H9 (cell line): ENCODE measurements at regions not wholly inside any gene's neighbourhood (a gene's known extent, or its start where the extent isn't known, plus 50 kb on each side); places are given as distances from the start of the nearest gene placed in this dataset.

Experiments used
- DNase-seq: peaks from one replicate; pipeline ENCODE4 v3.0.0-alpha.2; 2017
- H2AFZ ChIP-seq: one replicate; pipeline ENCODE4 v1.6.1; 2013; ENCODE audit warnings: mild to moderate bottlenecking, low read length, control low read depth, moderate library complexity
- H2AK5ac ChIP-seq: 2 replicates; pipeline ENCODE4 v1.6.1; 2013; ENCODE audit warnings: low read length, control low read depth, mixed read lengths; ENCODE audit not compliant: insufficient read length
- H2BK120ac ChIP-seq: one replicate; pipeline ENCODE4 v1.6.1; 2013; ENCODE audit warnings: low read depth, mild to moderate bottlenecking, low read length, control low read depth, inconsistent platforms; ENCODE audit not compliant: poor library complexity, severe bottlenecking
- H2BK12ac ChIP-seq: 2 replicates; pipeline ENCODE4 v1.6.1; 2013; ENCODE audit warnings: low read length, control low read depth, mixed read lengths, low read depth; ENCODE audit not compliant: insufficient read length
- H2BK15ac ChIP-seq: 2 replicates; pipeline ENCODE4 v1.6.1; 2013; ENCODE audit warnings: low read depth, low read length, control low read depth
- H2BK20ac ChIP-seq: one replicate; pipeline ENCODE4 v1.6.1; 2013; ENCODE audit warnings: low read depth, mild to moderate bottlenecking, low read length, control low read depth, inconsistent platforms; ENCODE audit not compliant: poor library complexity, severe bottlenecking
- H2BK5ac ChIP-seq: 2 replicates; pipeline ENCODE4 v1.6.1; 2013; ENCODE audit warnings: low read length, control low read depth, mixed read lengths; ENCODE audit not compliant: insufficient read length
- H3K14ac ChIP-seq: 2 replicates; pipeline ENCODE4 v1.6.1; 2013; ENCODE audit warnings: low read length, control low read depth; ENCODE audit not compliant: insufficient read depth
- H3K18ac ChIP-seq: 2 replicates; pipeline ENCODE4 v1.6.1; 2013; ENCODE audit warnings: low read depth, mild to moderate bottlenecking, mixed read lengths, low read length, control low read depth; ENCODE audit not compliant: insufficient read length
- H3K23ac ChIP-seq: 2 replicates; pipeline ENCODE4 v1.6.1; 2013; ENCODE audit warnings: low read length, control low read depth, mixed read lengths, low read depth; ENCODE audit not compliant: insufficient read length
- H3K23me2 ChIP-seq: 2 replicates; pipeline ENCODE4 v1.6.1; 2013; ENCODE audit warnings: low read depth, mild to moderate bottlenecking, mixed read lengths, low read length, control low read depth; ENCODE audit not compliant: insufficient read length, poor library complexity, severe bottlenecking
- H3K27ac ChIP-seq: 2 replicates; pipeline ENCODE4 v1.5.1; 2013; ENCODE audit warnings: low read length, control low read depth, mixed read lengths, low read depth; ENCODE audit not compliant: insufficient read length
- H3K27me3 ChIP-seq: 2 replicates; pipeline ENCODE4 v1.6.1; 2013; ENCODE audit warnings: low read length, control low read depth, inconsistent platforms; ENCODE audit not compliant: insufficient read depth
- H3K4ac ChIP-seq: 2 replicates; pipeline ENCODE4 v1.6.1; 2013; ENCODE audit warnings: low read depth, mild to moderate bottlenecking, control low read depth, inconsistent platforms, low read length, moderate library complexity
- H3K4me1 ChIP-seq: 2 replicates; pipeline ENCODE4 v1.6.1; 2013; ENCODE audit warnings: low read length, control low read depth, inconsistent platforms; ENCODE audit not compliant: insufficient read depth
- H3K4me2 ChIP-seq: 2 replicates; pipeline ENCODE4 v1.6.1; 2013; ENCODE audit warnings: low read length, control low read depth, mixed read lengths; ENCODE audit not compliant: insufficient read length, insufficient read depth
- H3K56ac ChIP-seq: 2 replicates; pipeline ENCODE4 v1.6.1; 2013; ENCODE audit warnings: low read depth, mild to moderate bottlenecking, mixed read lengths, low read length, control low read depth; ENCODE audit not compliant: insufficient read length
- H3K79me1 ChIP-seq: 2 replicates; pipeline ENCODE4 v1.6.1; 2013; ENCODE audit warnings: low read depth, mild to moderate bottlenecking, moderate library complexity, low read length, control low read depth, inconsistent platforms; ENCODE audit not compliant: insufficient read depth, poor library complexity, severe bottlenecking
- H3K79me2 ChIP-seq: 2 replicates; pipeline ENCODE4 v1.6.1; 2013; ENCODE audit warnings: low read length, control low read depth, inconsistent platforms; ENCODE audit not compliant: insufficient read depth
- H3K9ac ChIP-seq: 2 replicates; pipeline ENCODE4 v1.6.1; 2013; ENCODE audit warnings: low read length, control low read depth, mixed read lengths; ENCODE audit not compliant: insufficient read length; ENCODE audit errors: extremely low read depth
- H3K9me3 ChIP-seq: one replicate; pipeline ENCODE4 v1.6.1; 2013; ENCODE audit warnings: low read depth, low read length, inconsistent platforms; ENCODE audit not compliant: control insufficient read depth
- H3T11ph ChIP-seq: one replicate; pipeline ENCODE4 v1.6.1; 2013; ENCODE audit warnings: mild to moderate bottlenecking, low read length, control low read depth, inconsistent platforms
- H4K20me1 ChIP-seq: one replicate; pipeline ENCODE4 v1.6.1; 2013; ENCODE audit not compliant: control insufficient read depth, insufficient read length, insufficient read depth
- H4K5ac ChIP-seq: 2 replicates; pipeline ENCODE4 v1.6.1; 2013; ENCODE audit warnings: low read depth, mild to moderate bottlenecking, mixed read lengths, low read length, control low read depth; ENCODE audit not compliant: insufficient read length
- H4K8ac ChIP-seq: replicated peaks from 2 replicates; pipeline ENCODE4 v1.6.1; 2013; ENCODE audit warnings: low read length, control low read depth, mixed read lengths, low read depth; ENCODE audit not compliant: insufficient read length
- H4K91ac ChIP-seq: 2 replicates; pipeline ENCODE4 v1.6.1; 2013; ENCODE audit warnings: low read depth, mild to moderate bottlenecking, moderate library complexity, mixed read lengths, low read length, control low read depth; ENCODE audit not compliant: insufficient read length
- H3K27ac Mint-ChIP-seq, 3 experiments: 2 replicates in 2 of 3; 3 replicates in 1 of 3; pipeline ENCODE4 v1.8.0; 2020 to 2021; ENCODE audit warnings: mixed read lengths in 3 of 3, mild to moderate bottlenecking in 1 of 3, moderate library complexity in 1 of 3
- H3K27me3 Mint-ChIP-seq: 2 replicates; pipeline ENCODE4 v1.8.0; 2021; ENCODE audit warnings: low read depth, mild to moderate bottlenecking, moderate library complexity, mixed read lengths
- H3K36me3 Mint-ChIP-seq, 3 experiments: 2 replicates in 2 of 3; 3 replicates in 1 of 3; pipeline ENCODE4 v1.8.0; 2020 to 2021; ENCODE audit warnings: low read depth in 3 of 3, mixed read lengths in 3 of 3; ENCODE audit not compliant: insufficient read depth in 1 of 3
- H3K4me1 Mint-ChIP-seq, 2 experiments: 2 replicates each; pipeline ENCODE4 v1.8.0; 2020; ENCODE audit warnings: mixed read lengths in 2 of 2
- H3K4me3 Mint-ChIP-seq, 2 experiments: 2 replicates in 1 of 2; 3 replicates in 1 of 2; pipeline ENCODE4 v1.8.0; 2020 to 2021; ENCODE audit warnings: mild to moderate bottlenecking in 2 of 2, mixed read lengths in 2 of 2, moderate library complexity in 1 of 2
- H3K9me3 Mint-ChIP-seq, 2 experiments: 2 replicates in 1 of 2; 3 replicates in 1 of 2; pipeline ENCODE4 v1.8.0; 2020; ENCODE audit warnings: mild to moderate bottlenecking in 2 of 2, mixed read lengths in 2 of 2, moderate library complexity in 1 of 2
- WGBS: extraction: QIAGEN DNeasy Blood & Tissue Kit; methylation state at CpG from one replicate; pipeline ENCODE4 v1.1.7; 2013; ENCODE audit warnings: missing lambda C conversion rate, low lambda C conversion rate, mixed read lengths; ENCODE audit not compliant: insufficient read length; ENCODE audit errors: extremely low coverage; 5-methylcytosine and 5-hydroxymethylcytosine counted together
- TF ChIP-seq, protein P1 (sequence below): fragments of 200-600 bp; sonication (generic); conservative IDR thresholded peaks from 3 replicates; pipeline ENCODE4 v1.8.0; 2021; ENCODE audit warnings: antibody characterized with exemption, mild to moderate bottlenecking

DNA sequence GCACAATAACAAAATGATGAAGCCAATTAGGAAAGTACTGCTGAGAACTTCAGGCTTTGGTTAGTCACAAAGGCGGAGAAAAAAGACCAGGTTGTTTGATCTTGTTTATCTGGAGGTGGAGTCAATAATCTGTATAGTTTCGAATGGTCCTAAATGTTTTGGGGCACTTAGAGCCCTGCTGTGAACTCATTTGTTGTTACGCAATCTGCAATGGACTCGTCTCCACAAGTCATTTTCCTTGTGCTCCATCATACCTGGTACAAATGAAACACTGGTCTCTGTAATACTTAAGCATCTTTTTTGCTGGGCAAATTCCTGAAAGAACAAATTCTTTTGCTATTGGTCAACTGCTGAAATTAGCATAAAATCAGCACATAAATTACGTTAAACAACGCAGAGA is 430.5 kb downstream of the GATA3 start:
- no peaks in the 10 kb centered on the region for H3K79me1 ChIP-seq
- H3K9ac ChIP-seq, result no peak overlapping the region
- H3K14ac ChIP-seq, result no peak overlapping the region
- no peaks in the 10 kb centered on the region for H3K27me3 ChIP-seq
- no peak overlapping the region for H3K27ac ChIP-seq
- H2BK20ac ChIP-seq, result no peak overlapping the region
- no peak overlapping the region for H4K8ac ChIP-seq
- no CpG with 5 or more reads among the region's 6 CpGs for WGBS
- no peaks in the 10 kb centered on the region for H3K23me2 ChIP-seq
- no peaks in the 10 kb centered on the region; the same call in 1 of the 2 replicates for H3K4me1 ChIP-seq
- no peak overlapping the region for H2BK5ac ChIP-seq
- H3K4ac ChIP-seq, result no peak overlapping the region
- no peak overlapping the region for H2BK120ac ChIP-seq
- no peak overlapping the region for H2BK12ac ChIP-seq
- no peaks in the 10 kb centered on the region for H3K36me3 Mint-ChIP-seq
- H2AK5ac ChIP-seq, result no peak overlapping the region
- H2AFZ ChIP-seq, result no peak overlapping the region
- H3K79me2 ChIP-seq, result no peaks in the 10 kb centered on the region
- H3K4me1 Mint-ChIP-seq, result peaks cover 9 to 14% of the 10 kb centered on the region in 2 experiments
- TF ChIP-seq, protein P1, sequence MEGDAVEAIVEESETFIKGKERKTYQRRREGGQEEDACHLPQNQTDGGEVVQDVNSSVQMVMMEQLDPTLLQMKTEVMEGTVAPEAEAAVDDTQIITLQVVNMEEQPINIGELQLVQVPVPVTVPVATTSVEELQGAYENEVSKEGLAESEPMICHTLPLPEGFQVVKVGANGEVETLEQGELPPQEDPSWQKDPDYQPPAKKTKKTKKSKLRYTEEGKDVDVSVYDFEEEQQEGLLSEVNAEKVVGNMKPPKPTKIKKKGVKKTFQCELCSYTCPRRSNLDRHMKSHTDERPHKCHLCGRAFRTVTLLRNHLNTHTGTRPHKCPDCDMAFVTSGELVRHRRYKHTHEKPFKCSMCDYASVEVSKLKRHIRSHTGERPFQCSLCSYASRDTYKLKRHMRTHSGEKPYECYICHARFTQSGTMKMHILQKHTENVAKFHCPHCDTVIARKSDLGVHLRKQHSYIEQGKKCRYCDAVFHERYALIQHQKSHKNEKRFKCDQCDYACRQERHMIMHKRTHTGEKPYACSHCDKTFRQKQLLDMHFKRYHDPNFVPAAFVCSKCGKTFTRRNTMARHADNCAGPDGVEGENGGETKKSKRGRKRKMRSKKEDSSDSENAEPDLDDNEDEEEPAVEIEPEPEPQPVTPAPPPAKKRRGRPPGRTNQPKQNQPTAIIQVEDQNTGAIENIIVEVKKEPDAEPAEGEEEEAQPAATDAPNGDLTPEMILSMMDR, result no peak
- no peak overlapping the region for H3K56ac ChIP-seq
- no peak overlapping the region for H3K4me2 ChIP-seq
- no peak overlapping the region for H3K23ac ChIP-seq
- no peak overlapping the region for H3K27ac Mint-ChIP-seq
- H3K9me3 ChIP-seq, result no peaks in the 10 kb centered on the region
- no peak overlapping the region for H4K5ac ChIP-seq
- H3K27me3 Mint-ChIP-seq, result peaks cover 1% of the 10 kb centered on the region; the same call in 1 of the 2 replicates
- DNase-seq, result no peak
- H3K18ac ChIP-seq, result no peak overlapping the region
- no peaks in the 10 kb centered on the region for H3K9me3 Mint-ChIP-seq
- no peak overlapping the region for H3K4me3 Mint-ChIP-seq
- H3T11ph ChIP-seq, result no peak overlapping the region
- no peaks in the 10 kb centered on the region for H4K20me1 ChIP-seq
- no peak overlapping the region for H4K91ac ChIP-seq
- H2BK15ac ChIP-seq, result no peak overlapping the region
